ENCODE measurements at regions not wholly inside any gene's neighbourhood (a gene's known extent, or its start where the extent isn't known, plus 50 kb on each side); places are given as distances from the start of the nearest gene placed in this dataset.
"Not testable (repeated sequence)": the region's sequence is repeated elsewhere in the genome, so short reads cannot be mapped to it uniquely, and the experiment has no call there.

DNA sequence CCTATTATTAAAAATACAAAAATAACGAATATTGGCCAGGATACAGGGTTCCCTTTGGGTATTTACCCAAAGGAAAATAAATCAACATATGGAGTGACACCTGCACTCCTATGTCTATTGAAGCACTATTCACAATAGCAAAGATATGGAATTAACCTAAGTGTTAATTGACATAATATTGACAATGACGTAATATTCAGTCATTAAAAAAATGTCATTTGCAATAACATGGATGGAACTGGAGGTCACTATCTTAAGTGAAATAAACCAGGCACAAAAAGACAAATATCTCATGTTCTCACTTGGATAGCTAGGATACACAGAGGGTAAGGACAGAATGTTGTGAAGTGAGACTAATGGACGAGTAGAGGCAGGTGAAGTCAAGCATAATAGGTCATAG, 326.3 kb upstream of the PTGER4 start:
- DNase-seq (ENCODE audit: low read depth), result no peak

- DNase-seq (ENCODE audit: low read depth), result no peak
Observed at GRCh38 chr5:40347981-40348725, 331.6 kb upstream of the PTGER4 start.

- no peak for DNase-seq (ENCODE audit: low read depth)
Observed at GRCh38 chr5:40346901-40347300, 332.8 kb upstream of the PTGER4 start.

GRCh38 chr5:40338434-40338833, 341.3 kb upstream of the PTGER4 start:
- not testable (repeated sequence) for DNase-seq (ENCODE audit: low read depth)

DNA sequence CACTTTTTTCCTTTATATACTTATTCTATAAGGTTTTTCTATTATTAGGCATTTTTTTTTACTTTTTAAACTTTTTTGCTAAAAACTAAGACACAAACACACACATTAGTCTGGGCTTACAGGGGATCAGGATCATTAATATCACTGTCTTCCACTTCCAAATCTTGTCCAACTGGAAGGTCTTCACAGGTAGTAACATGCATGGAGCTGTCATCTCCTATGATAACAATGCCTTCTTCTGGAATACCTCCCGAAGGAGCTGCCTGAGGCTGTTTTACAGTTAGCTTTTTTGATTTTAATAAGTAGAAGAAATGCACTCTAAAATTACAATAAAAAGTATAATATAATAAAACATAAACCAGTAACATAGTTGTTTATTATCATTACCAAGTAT, 345.5 kb upstream of the PTGER4 start:
- DNase-seq (ENCODE audit: low read depth), result no peak

DNA sequence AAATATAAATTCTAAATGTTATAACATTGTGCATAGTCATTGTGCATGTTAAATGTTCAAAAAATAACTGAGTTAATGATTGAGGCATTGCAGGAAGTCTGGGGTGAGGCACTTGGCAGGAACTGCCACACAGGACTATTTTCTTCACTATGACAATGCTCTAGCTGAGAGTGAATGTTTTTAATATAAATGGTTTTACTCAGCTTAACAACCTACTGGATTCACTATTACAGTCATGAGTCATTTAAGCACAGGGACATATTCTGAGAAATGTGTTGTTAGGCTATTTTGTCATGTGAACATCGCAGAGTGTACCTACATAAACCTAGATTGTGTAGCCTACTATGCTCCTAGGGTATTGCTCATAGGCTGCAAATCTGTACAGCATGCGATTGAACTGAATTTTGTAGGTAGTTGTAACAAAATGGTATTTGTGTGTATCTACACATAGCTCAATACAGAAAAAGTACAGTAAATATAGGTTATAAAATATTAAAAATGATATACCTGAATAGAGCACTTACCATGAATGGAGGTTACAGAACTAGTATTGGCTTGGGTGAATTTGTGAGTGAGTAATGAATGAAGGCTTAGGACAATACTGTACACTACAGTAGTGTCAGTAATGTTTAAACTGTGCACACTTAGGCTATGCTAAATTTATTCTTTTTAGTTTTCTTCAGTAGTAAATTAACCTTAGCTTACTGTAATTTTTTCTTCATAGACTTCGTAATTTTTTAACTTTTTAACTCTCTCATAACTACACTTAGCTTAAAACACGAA, 346.1 kb upstream of the PTGER4 start:
- no peak for DNase-seq (ENCODE audit: low read depth)

DNA sequence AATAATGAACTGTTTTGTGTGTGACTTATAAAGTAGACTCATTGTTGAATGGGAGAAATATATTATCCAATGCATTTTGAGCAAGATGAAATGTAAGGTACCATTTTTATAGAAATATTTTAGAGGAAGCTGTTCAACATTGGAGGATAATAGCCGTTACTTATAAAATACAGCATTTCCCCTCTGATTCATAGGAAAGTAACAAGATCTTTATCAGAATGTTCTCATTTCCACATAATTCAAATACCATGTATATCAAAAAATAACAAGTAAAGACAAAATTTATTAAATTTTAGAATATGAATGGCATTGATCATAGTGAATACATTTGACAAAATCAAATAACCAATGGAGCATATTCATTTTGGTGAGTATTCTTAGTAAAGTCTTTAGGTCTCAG, 346.7 kb upstream of the PTGER4 start:
- DNase-seq (ENCODE audit: low read depth), result no peak

DNA sequence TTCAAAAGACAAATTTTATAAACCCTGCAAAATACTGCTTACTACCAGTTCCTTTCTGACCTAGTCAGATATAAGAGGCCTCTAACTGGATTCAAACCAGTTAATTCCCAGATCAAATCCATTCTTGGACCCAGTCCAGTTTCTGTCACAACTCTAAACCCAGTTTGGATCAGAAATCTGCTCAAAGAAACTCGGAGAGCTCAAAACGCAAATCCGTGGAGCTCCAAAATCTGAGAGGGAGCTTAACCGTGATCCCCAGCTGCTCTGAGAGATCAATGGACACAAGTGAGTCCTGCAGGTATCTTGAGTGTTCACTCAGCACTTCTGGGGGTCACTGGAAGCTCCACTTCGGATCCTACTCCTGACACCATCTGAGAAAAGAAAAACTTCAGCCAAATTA, 348.1 kb upstream of the PTGER4 start:
- no peak for DNase-seq (ENCODE audit: low read depth)

- DNase-seq (ENCODE audit: low read depth), result no peak
Observed at GRCh38 chr5:40321514-40321913, 358.2 kb upstream of the PTGER4 start.

DNA sequence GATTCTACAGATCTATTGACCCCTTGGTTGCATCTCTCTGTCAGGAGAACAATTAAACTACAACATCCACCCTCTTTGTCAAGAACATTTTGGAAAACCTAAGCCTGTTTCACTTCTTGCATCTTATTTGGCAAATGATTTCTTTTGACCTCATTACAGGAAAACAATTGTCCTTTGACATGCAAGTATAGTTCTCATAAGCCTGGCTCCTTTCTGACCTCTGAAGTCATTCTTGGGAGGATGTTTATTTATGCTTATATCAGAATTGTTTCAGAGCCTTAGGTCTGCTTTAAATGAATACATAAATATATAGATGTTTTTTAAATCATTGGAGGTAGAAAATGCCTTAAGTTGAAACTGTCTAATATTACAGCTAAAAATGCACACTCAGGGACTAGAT, 361.3 kb upstream of the PTGER4 start:
- no peak for DNase-seq (ENCODE audit: low read depth)

GRCh38 chr5:40317023-40317422, 362.7 kb upstream of the PTGER4 start:
- DNase-seq (ENCODE audit: low read depth), result no peak

DNA sequence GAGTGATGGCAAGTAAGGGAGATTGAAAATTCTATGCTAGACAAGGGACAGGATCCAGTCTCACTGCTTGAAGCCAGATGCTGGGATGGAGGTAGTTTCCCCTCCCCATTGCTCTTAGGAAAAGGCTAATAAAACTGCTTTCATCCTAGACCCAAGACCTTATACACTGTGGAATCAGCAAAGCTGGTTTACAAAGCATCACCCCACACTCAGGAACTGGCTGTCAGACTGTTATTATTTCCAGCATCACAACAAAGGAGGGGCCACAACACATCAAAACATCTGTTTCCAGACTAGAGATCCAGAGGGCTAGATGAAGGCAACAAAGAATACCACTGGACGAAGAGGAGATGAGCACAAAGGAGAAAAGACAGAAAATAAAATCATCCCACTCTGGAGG, 364.6 kb upstream of the PTGER4 start:
- no peak for DNase-seq (ENCODE audit: low read depth)

DNA sequence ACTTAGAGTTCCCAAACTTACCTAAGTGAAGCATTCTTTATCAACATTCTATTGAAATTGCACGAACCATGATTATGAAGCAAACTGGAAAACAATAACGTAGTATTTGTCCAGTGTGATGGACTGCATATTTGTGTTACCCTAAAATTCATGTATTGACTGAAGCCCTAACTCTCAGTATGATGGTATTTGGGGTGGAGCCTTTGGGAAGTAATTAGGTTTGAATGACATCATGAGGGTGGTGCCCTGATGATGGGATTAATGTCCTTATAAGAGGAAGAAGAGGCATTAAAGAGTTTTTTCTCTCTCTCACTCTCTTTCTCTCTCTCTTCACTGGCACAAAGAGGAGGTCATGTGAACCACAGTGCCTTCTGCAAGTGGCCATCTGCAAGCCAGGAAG, 365.4 kb upstream of the PTGER4 start:
- DNase-seq (ENCODE audit: low read depth), result no peak

DNA sequence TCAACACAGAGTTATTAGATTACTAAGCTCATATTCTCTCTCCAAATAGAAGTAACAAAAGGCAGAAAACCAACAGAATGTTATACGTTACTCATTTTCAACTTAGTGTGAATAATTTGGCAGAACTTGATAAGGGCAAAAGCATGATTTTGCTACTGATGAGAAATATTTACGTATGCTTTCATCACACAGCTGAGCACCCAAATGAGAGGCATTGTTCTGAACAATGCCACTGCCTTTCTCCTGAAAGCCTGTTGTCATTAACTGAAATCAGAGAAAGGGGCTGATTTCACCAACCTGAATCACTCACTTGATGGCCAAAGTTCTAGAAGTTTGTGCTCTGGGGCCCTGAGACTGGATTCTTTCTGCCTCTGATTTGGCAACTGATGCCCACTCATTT, 367.5 kb upstream of the PTGER4 start:
- DNase-seq (ENCODE audit: low read depth), result no peak

DNA sequence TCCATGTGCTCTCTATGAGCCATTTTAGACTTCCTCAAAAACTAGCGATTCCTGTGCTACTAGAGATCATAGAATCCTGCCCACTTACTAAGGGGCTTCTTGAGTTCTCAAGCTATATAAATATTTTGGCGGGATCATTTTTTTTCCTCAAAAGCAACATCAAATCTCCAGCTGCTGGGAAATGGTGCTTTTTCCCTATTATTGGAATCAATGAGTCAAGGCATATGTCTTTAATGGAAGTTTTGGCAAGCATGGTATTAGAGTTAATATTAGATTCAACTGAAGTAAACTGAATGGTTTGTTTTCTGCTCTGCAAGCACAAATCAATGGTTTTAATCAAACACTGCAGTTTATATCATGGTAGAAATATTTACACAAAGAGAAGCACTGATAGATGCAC, 369.9 kb upstream of the PTGER4 start:
- no peak for DNase-seq (ENCODE audit: low read depth)

DNA sequence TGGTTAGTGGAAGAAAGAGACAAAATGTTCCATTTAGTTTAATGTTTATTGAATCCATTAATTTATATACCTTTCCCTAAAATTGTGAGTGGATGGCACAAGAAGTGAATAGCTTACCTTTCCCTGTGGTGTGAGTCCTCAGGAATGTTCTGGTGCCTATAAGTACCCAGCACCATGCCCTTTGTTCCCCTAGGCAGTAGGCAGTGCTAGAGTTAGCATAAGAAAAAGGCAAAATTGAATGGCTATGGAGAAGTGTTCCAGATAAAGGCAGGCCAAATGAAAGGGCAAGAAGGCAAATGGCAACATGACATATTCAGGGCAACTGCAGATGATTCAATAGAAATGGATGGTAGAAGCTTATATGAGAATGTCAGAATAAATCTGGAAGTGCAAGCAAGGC, 370.8 kb upstream of the PTGER4 start:
- no peak for DNase-seq (ENCODE audit: low read depth)

DNA sequence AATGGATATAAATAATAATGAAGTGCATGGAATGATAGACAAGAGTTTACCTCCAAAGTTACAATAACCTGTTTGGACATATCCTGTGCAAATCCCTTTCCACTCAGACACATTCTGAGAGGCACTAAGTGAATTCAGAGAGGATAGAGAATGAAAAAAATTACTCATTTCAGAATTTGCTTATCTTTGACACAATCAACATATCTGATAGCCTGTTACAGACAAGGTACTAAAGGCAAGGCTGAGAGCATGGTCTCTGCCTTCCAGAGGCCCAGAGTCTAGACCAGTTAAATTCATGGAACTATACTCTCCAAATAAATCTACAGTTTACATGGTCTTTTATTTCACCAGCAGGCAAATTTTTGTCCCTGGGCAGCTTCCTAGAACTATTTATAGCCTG, 371.8 kb upstream of the PTGER4 start:
- DNase-seq (ENCODE audit: low read depth), result no peak

- no peak for DNase-seq (ENCODE audit: low read depth)
Observed at GRCh38 chr5:40306869-40307487, 372.7 kb upstream of the PTGER4 start.

DNA sequence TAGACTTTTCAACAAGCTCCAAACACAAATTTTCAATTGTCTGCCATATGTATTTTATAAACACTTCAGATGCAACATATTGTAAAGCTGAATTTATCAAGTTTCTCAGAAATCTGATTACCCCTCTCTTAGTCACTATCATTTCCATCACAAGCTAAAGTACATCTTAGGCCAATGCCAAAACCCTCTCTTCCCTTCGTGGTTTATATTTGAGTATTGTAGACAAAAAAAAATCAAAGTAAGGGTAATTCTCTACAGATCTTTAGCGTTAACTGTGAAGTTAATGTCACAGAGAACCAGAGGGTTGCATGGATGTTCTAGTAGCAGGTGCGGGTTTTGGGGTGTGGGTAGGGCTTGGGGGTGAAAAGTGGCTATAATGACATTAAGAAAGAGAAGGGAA, 387.7 kb upstream of the PTGER4 start:
- DNase-seq (ENCODE audit: low read depth), result no peak

- no peak for DNase-seq (ENCODE audit: low read depth)
Observed at GRCh38 chr5:40291338-40291737, 388.4 kb upstream of the PTGER4 start.

DNA sequence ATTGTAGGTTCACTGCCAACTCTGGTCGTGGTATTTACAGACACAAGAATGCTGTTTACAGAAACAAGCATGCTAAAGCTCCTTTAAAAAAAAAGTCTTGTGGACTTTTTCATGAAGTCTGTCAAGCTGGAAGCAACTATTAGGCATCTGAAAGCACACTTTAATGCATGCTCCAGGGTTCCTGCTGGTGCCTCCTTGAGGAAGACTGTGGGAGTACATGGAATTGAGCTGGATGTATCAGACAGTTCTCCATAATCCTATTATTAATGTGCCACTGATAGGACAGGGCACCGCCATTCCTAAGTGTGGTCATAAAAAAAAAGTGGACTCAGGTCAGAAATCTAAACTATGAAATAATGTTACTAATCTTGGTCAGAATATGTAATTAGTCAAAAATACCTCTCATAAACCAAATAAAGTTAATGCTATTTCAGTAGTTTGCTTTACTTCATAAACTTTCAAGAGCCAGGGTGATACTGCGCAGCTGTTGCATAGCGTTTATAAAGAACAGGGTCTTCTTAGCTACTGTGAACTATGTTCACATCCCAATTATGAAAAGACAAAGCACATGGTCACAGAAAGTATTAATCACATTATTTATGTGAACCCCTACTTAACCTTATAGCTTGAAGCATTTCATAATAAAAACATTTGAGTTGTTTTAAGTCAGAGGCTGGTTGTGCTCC, 390.8 kb upstream of the PTGER4 start:
- no peak for DNase-seq (ENCODE audit: low read depth)

- DNase-seq (ENCODE audit: low read depth), result no peak
Observed at GRCh38 chr5:40284863-40285262, 394.9 kb upstream of the PTGER4 start.

DNA sequence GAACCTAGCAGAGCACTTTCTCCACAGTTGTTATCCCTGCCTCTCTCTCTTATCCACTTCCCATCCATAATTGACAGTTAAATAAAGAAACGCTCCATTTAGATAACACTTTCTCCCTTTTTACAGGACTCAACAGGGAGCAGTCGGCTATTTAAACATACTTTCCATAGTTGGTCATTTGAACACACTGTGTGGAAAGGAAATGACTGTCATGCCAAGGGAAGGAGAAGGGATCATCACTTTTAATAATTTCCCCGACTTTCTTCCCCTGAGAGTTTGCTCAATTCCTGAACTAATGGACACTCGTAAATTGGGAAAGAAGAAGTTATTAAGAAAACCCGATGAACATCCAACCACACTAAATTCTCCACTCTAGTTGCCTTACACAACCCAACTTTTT, 400.8 kb upstream of the PTGER4 start:
- no peak for DNase-seq (ENCODE audit: low read depth)
